GM21390 (cell line): ENCODE measurements at regions not wholly inside any gene's neighbourhood (a gene's known extent, or its start where the extent isn't known, plus 50 kb on each side); places are given as distances from the start of the nearest gene placed in this dataset.

Experiments used
- ATAC-seq: cut with Tn5 transposase; IDR thresholded peaks from one replicate; pipeline ENCODE4 v1.9.1; 2021; ENCODE audit not compliant: unreplicated experiment

DNA sequence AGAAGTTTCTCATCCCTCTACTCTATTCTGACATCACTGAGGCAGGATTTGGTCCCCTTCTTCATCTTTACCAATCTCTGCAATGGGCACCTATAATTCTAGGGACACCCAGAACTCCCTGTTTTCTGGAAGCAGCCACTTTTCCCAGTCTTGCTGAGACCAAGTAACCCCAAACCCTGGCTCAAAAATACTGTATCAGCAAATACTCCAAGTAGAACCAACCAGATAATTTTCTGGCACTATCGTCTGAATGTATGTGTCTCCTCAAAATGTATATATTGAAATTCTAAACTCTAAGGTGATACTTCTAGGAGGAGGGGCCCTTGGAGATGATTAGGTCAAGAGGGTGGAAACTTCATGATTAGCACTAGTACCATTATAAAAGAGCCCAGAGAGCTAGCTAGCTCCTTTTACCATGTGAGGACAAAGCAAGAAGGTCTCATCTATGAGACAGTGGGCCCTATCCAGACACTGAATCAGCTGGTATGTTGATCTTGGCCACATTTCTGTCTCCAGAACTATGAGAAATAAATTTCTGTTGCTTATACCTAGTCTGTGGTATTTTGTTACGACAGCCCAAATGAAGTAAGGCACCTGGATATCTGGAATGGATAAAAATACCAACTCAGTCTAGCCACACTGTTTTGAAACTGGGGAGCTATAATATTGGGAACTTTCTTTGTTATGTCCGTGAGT is 464.4 kb downstream of the CDH11 start:
- ATAC-seq: no peak

GRCh38 chr16:64656471-64656870 is 465.4 kb downstream of the CDH11 start:
- no peak for ATAC-seq

- no peak for ATAC-seq
Observed at GRCh38 chr16:64654178-64654577, 467.7 kb downstream of the CDH11 start.

GRCh38 chr16:64648282-64648681 is 473.6 kb downstream of the CDH11 start:
- ATAC-seq: no peak

GRCh38 chr16:64641343-64641742 is 480.5 kb downstream of the CDH11 start:
- no peak for ATAC-seq

DNA sequence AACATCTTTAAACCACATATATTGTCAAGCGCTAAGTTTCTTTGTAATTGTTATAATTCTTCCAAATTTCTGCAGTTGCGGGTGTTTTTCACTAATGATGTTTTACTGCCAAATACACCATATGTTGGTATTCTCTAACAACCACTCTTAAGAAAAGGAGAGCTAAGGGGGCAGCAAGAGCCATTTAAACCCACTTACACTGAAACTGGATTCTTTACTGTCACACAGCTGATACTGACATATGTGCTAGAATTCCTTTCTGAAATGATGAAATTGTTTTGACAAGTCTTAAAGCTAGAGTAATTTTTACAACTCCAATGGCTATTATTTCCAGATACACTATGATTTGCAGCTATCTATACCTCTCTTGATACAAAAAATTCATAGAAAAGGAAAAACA is 483.1 kb downstream of the CDH11 start:
- ATAC-seq: no peak

- ATAC-seq: no peak
Observed at GRCh38 chr16:64629622-64630021, 492.2 kb downstream of the CDH11 start.

DNA sequence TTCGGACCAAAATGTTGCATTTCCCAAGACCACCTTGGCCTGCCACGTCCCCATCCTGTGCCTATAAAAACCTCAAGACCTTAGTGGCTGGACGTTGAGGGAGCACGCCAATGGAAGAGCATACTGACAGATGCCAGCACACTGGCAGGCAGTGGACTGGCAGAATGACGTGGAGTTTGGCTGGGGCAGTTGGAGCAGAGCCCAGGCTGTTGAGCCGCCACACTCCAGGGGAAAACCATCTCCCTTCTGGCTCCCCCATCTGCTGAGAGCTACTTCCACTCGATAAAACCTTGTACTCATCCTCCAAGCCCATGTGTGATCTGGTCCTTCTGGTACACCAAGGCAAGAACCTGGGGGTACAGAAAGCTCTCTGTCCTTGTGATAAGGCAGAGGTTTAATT is 494.1 kb downstream of the CDH11 start:
- ATAC-seq: no peak

DNA sequence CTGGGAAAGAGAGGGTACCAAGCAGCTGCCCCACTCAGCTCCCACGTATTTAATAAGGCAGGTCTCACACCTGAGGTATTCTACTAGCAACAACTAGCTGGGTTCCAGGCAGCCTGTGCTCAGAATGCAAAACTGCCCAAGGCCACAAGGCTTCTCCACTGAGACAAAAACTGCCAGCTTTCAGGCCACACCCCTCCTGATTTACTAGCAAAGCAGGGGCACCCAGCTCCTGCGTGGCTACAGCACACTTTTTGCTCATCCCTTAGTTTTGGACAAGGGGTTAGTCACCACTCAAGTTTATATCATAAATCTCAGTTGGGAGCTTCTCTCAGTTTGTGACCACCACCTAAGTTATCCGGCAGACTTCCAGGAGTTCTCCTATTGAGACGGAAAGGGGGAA is 494.6 kb downstream of the CDH11 start:
- ATAC-seq: no peak

DNA sequence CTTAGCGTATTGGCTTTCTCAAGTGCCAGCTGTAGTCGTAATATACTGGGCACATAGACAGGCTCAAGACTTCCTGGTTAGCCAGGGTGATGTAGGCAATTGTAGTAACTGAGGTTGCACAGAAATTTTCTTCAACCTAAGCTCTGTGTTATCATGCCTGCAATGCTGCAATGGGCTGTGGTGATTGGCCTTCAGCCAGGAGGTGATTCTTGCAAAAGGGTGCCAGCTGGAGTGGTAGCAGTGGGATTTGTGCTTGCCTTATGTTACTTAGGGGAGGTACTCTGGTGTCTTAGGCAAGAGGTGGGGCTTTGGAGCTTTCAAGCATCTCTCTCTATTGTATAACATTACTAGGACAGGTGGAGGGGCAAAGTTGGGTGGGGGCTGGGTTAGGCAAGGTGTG is 495.1 kb downstream of the CDH11 start:
- no peak for ATAC-seq

- ATAC-seq: no peak
Observed at GRCh38 chr16:64621616-64622015, 500.2 kb downstream of the CDH11 start.

GRCh38 chr16:64617836-64618476 is 503.9 kb downstream of the CDH11 start:
- no peak for ATAC-seq

GRCh38 chr16:64615630-64616280 is 506.1 kb downstream of the CDH11 start:
- no peak for ATAC-seq

DNA sequence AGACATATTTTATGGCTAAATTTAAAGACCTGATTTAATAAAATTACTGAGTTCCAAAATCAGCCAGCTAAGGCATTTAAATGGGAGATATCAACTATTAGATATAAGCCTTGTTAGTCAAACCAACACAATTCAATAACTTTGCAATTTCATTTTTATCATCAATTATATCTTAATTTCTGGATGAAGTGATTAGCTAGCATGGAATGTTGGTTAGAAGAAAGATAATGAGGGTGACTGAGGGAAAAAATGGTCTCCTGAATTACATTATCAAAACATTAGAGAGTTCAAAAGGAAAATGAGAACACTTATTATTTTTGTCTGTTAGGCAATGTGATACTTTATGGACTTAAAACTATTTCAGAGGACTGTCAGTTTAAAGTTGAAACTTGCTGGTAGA is 525.7 kb downstream of the CDH11 start:
- ATAC-seq: no peak

- no peak for ATAC-seq
Observed at GRCh38 chr16:64590513-64590912, 531.4 kb downstream of the CDH11 start.

DNA sequence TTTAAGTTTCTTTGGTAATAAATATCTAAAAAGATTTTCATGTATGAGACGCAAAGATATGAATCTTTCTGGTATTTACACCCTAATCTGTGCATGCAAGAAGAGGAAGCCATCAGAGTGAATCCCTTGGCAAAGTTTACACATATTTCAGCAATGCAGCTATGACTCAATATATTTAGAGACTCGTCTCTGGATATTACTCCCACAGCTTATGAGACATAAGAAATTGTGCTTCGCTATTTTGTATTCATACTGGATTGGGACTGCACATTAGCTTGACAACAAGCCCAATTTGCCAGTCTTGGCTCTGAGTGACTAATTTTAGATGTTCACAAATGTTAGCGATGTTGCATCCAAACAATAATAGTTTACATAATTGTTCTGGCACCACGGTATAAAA is 532.0 kb downstream of the CDH11 start:
- ATAC-seq: no peak

GRCh38 chr16:64586781-64587180 is 535.1 kb downstream of the CDH11 start:
- ATAC-seq: no peak

DNA sequence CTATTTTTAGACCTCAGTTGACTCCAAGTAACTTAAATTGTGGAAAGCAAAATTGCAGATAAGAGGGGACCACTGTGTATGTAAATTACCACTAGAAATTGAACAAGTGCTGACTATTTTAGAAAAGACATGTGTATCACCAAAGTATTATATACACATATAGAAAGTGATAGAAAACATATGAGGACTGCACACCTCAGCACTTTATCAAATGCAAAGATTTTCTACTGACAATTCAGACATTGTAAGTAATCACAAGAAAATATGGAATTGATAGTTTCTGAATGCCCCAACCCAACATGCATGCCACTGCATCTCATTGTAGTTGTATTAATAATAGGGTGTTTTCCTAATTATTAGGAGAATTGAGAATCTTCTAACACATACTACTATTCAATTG is 536.5 kb downstream of the CDH11 start:
- no peak for ATAC-seq

GRCh38 chr16:64580558-64580957 is 541.3 kb downstream of the CDH11 start:
- ATAC-seq: no peak

DNA sequence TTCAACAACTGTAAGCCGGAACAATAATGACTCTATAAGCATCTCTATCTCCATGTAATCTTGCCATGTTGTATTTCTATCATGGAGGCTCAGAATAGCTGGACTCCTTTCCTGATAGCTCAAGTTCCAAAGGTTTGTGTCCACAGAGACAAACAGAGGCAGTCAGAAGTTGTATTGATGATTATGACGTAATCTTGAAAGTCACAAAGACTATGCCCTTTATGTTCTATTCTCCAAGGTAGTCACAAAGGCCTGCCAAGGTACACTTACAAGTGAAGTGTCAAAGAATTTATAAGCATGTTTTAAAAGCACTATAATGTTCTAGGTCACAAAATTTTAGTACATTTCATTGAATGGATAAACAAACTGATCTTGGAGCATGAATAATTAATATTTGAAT is 542.2 kb downstream of the CDH11 start:
- ATAC-seq: no peak

DNA sequence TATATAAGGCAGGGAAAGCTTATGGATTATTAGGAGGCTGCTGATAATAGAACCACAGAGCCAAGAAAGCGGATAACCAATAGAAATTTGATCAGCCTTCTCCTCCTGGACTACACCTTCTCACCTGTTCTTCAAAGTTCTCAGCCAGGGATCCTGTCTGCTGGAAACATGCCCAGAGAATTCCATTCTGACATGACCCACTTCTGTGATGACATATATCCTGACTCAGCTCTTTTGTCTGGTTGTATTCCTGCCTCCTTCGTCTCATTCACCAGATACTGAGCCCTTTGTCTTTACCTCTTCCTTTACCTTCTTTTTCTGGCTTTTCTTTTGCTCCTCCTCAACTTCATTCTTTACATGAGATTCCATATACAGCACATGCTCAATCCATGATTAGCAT is 576.1 kb downstream of the CDH11 start:
- ATAC-seq: no peak

- ATAC-seq: no peak
Observed at GRCh38 chr16:64544859-64545258, 577.0 kb downstream of the CDH11 start.
